IPS DF 4.7 (cell line): ENCODE measurements at regions not wholly inside any gene's neighbourhood (a gene's known extent, or its start where the extent isn't known, plus 50 kb on each side); places are given as distances from the start of the nearest gene placed in this dataset.

ENCODE experiments used
- DNase-seq: peaks from one replicate; pipeline ENCODE4 v3.0.0-alpha.2; 2013; ENCODE audit warnings: low spot score; ENCODE audit errors: extremely low read depth

- DNase-seq, result no peak
These were observed 199.3 kb upstream of the PPFIA2 start for GRCh38 chr12:81958406-81958805.

GRCh38 chr12:81957631-81958030 is 198.5 kb upstream of the PPFIA2 start:
- DNase-seq, result no peak

GRCh38 chr12:81956468-81956860 is 197.3 kb upstream of the PPFIA2 start:
- no peak for DNase-seq

GRCh38 chr12:81953541-81953940 is 194.4 kb upstream of the PPFIA2 start:
- no peak for DNase-seq

- no peak for DNase-seq
These were observed 191.7 kb upstream of the PPFIA2 start for GRCh38 chr12:81950871-81951270.

GRCh38 chr12:81949841-81950308 is 190.7 kb upstream of the PPFIA2 start:
- no peak for DNase-seq

GRCh38 chr12:81949416-81949815 is 190.3 kb upstream of the PPFIA2 start:
- DNase-seq, result no peak

- no peak for DNase-seq
These were observed 185.7 kb upstream of the PPFIA2 start for GRCh38 chr12:81944886-81945285.

GRCh38 chr12:81942594-81942993 is 183.4 kb upstream of the PPFIA2 start:
- DNase-seq, result no peak

- no peak for DNase-seq
These were observed 170.9 kb upstream of the PPFIA2 start for GRCh38 chr12:81930037-81930436.

GRCh38 chr12:81896771-81897170 is 137.6 kb upstream of the PPFIA2 start:
- DNase-seq, result no peak

GRCh38 chr12:81888961-81889360 is 129.8 kb upstream of the PPFIA2 start:
- DNase-seq, result no peak

GRCh38 chr12:81888106-81888740 is 129.1 kb upstream of the PPFIA2 start:
- no peak for DNase-seq

GRCh38 chr12:81874586-81874985 is 115.4 kb upstream of the PPFIA2 start:
- no peak for DNase-seq

- DNase-seq, result no peak
These were observed 115.0 kb upstream of the PPFIA2 start for GRCh38 chr12:81874166-81874565.

- no peak for DNase-seq
These were observed 113.2 kb upstream of the PPFIA2 start for GRCh38 chr12:81872400-81872799.

GRCh38 chr12:81866081-81866480 is 106.9 kb upstream of the PPFIA2 start:
- no peak for DNase-seq

- DNase-seq, result no peak
These were observed 104.3 kb upstream of the PPFIA2 start for GRCh38 chr12:81863406-81863805.

- no peak for DNase-seq
These were observed 100.4 kb upstream of the PPFIA2 start for GRCh38 chr12:81859521-81859920.

GRCh38 chr12:81843599-81843998 is 84.4 kb upstream of the PPFIA2 start:
- DNase-seq, result no peak

- no peak for DNase-seq
These were observed 76.6 kb upstream of the PPFIA2 start for GRCh38 chr12:81835783-81836182.

GRCh38 chr12:81819991-81820633 is 61.0 kb upstream of the PPFIA2 start:
- DNase-seq, result no peak

GRCh38 chr12:81815611-81816010 is 56.5 kb upstream of the PPFIA2 start:
- no peak for DNase-seq
